ENCODE measurements at regions not wholly inside any gene's neighbourhood (a gene's known extent, or its start where the extent isn't known, plus 50 kb on each side); places are given as distances from the start of the nearest gene placed in this dataset.

DNA sequence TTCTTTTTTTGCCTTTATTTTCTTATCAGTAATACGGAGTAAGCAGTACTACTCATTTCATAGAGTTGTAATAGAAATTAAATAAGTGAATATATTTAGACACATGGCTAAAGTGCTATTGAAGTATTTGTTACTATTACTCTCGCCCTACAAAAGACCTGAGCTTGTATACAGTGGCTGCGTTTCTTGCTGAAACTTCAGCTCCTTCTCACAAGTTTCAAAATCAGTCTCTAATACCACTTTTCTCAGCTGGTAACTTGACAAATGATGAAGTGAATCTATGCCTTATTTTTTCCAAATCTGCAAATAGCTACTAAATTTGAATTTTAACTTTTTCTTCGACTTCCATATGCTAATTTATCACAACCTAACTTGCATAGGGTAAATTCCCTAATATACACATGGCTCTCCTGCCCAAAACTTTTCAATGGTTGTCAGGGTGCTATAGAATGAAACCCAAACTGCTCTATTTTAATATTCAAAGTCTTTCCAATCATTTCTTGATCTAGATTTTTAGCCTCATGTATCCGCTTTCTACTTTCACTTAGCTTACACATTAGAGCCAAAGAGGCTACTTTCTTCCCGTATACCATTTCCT, 347.8 kb upstream of the GULP1 start:
- DNase-seq, result no peak

DNA sequence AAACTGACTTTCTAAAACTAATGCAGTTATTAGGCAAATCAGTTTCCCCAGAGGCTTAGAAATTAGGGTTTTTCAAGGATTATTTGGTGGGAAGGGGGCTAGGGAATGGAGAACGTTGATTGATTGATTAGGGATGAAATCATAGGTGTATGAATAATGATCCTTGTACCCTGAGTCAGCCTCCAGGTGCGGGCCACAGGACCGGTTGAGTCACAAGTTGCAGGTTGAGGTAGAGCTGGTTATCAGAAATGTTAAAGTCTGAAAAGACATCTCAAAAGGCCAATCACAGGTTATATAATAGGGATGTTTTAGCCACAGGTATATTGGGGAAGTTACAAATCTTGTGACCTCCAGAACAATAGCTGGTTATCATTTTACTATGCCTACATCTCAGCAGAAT, 341.8 kb upstream of the GULP1 start:
- no peak for DNase-seq

DNA sequence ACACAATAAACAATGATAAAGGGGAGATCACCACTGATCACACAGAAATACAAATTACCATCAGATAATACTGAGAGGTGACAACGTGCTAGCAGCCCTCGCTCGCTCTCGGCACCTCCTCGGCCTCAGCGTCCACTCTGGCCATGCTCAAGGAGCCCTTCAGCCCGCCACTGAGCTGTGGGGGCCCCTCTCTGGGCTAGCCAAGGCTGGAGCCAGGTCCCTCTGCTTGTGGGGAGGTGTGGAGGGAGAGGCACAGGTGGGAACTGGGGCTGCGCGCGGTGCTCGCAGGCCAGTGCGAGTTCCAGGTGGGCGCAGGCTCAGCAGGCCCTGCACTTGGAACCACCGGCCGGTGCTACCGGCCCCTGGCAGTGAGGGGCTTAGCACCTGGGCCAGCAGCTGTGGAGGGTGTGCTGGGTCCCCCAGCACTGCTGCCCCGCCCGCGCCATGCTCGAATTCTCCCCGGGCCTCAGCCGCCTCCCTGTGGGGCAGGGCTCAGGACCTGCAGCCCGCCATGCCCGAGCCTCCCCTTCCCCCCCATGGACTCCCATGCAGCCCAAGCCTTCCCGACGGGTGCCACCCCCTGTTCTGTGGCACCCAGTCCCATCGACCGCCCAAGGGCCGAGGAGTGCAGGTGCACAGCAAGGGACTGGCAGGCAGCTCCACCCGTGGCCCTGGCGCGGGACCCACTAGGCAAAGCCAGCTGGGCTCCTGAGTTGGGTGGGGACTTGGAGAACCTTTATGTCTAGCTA, 340.0 kb upstream of the GULP1 start:
- DNase-seq, result no peak

DNA sequence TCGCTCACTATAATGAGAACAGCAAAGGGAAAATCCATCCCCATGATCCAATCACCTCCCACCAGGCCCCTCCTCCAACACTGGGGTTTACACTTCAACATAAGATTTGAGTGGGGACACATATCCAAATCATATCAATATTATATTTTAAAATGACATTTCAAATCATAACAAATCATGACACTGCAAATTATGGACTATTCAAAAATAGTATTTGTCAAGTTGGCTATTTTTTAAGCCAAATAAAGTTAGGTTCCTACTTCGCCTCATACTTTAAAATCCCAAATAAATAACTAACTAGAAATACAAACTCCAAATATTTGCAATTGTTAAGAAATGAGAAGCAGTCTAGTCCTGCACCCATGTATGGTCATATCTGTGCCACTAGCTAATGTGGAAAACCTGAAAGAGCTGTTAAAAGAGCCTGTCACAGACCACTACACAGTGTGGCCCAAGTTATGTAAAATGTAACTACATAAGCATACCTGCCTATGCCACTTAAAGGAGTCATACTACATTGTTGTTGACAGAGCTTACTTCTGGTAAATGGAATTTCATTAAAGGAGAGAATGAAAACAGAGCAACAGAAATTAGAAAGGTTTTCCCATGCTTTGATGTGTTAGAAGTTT, 334.7 kb upstream of the GULP1 start:
- no peak for DNase-seq

DNA sequence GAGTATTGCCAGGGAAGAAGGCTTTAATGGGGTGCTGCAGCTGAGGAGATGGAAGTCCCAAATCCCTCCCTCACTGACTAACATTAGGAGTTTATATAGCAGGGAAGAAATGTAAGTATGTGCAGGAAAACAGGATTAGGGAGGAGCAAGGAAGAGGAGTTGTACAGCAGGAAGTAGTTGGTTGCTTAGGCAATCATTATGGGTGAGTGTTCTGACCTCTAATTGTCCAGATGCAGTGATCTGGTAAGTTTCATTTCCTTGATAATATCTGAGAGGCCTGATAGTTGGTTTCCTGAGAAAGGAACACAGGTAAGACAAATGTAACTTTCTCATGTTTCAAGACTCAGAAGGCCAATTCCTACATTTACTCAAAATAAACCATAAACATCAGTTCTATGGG, 331.9 kb upstream of the GULP1 start:
- no peak for DNase-seq

DNA sequence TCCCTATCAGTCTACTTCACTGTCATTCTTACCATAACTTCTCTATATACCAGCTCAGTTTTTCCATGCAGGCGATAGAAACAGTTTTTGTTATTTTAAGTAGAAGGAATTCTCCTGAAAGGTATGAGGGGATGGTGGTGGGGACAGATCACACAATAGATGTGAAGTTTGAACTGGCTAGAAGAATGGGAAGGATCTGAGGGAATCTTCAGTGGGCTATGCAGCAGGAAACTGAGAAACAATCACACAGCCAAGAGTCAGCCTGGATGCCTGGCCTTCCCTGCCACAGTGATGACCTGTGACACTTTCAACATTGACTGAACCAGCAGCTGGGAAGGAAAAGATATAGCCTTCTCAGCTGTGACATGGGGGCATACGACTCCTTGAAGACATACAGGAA, 329.1 kb upstream of the GULP1 start:
- DNase-seq, result no peak

DNA sequence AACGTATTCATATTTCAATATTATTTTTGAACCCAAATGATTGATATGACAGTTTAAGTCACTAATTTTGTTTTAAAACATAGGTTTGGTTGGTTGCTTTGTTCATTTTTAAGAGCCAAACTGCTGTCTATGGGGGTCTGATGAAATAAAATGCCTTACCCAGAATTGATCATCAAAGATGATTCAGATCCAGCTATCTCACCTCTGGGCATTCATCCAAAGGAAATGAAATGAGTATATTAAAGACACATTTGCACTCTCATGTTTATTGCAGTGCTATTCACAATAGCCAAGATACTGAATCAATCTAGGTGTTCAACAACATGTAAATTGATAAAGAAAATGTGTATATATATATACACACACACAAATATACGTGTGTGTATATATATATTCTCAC, 326.9 kb upstream of the GULP1 start:
- DNase-seq, result no peak

GRCh38 chr2:187966924-187967323, 324.8 kb upstream of the GULP1 start:
- DNase-seq, result no peak

GRCh38 chr2:187971893-187972292, 319.8 kb upstream of the GULP1 start:
- DNase-seq, result no peak

GRCh38 chr2:187976259-187976985, 315.3 kb upstream of the GULP1 start:
- DNase-seq, result no peak

DNA sequence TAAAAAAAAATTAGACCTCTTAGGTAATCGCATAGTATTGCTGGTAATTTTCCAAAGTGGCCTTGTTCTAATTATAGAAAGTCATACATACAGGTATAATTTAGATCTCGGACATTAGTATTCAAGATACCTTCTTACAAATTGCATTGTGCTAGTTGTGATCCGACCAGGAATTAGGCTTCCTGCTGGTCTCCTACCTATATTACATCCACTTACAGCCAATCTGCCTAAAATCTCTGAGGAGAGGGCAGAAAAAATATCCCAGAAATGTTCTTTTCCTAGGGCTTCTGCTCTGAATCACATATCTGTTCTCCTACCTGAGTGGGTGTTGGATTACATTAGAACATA, 314.7 kb upstream of the GULP1 start:
- no peak for DNase-seq

DNA sequence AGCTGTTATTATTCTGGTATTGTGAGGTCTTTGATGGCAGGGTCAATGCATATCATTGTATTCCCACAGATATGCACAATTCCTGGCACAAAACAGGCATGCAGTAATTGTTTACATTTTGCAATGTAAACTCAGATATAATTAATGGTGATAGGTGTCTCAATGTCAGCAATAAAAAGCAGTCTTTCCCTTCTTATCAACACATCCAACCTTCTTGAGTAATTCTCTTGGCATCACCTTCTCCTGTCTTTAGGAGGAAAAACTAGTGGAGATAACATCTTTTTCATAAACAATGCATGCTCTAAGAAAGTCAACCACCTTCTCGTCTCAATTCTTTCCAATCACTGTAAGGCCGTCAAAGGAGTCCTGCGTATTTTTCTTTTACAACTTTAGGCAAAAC, 313.3 kb upstream of the GULP1 start:
- no peak for DNase-seq

GRCh38 chr2:187982668-187983067, 309.0 kb upstream of the GULP1 start:
- DNase-seq, result no peak

GRCh38 chr2:187985195-187985594, 306.5 kb upstream of the GULP1 start:
- no peak for DNase-seq

DNA sequence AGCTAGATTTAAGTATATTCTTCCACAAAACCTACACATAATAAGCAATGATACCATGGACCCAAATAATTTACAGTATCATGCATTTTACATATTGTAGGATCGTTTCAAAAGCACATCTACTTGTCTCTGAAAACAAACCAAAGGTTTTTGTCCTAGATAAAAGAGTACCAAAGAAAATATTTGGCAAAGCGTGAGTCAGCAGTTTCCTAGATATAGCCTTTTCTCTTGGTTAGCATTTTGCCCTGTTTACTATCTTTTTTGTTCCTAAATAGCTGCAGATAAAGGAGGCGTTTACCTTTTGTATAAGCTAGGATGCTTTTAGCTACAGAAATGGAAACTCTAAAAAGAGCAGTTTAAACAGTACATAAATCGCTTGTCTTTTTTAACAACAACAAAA, 305.8 kb upstream of the GULP1 start:
- no peak for DNase-seq

- peak; percentile 69 for DNase-seq
Measured at GRCh38 chr2:187986390-187987105, 305.1 kb upstream of the GULP1 start.

GRCh38 chr2:187988348-187988747, 303.3 kb upstream of the GULP1 start:
- peak; percentile 53 for DNase-seq

DNA sequence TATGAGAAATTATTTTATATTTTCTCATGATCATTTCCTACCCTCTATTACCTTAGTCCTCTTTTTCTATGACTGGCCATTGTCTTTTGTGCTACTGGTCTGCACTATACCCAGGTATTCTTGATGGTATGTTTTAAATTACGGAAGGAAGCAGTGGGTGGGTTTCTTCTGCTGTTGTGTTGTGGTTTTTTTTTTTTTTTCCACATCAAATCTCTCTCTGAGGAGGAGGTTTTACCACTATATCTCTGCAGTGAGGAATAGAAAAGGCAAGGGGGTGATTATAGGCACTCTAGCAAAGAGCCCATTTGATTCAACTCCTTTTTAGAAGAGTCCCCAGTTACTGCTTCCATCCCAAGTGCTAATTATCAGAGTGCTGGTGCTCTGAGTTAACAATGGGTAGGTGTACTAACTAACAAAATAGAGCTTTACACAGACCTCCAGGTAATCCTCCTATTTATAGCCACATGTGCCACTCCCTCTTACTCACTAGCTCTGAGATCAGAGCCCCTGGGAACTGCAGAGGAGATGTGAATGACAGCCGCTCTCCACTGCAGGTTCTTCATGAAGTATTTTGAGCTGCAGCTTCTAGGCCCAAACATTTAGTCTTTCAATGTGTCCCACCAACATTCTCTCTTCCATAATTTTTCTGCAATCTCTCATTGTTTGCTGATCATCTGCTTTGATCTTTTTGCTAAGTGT, 301.6 kb upstream of the GULP1 start:
- DNase-seq, result no peak

DNA sequence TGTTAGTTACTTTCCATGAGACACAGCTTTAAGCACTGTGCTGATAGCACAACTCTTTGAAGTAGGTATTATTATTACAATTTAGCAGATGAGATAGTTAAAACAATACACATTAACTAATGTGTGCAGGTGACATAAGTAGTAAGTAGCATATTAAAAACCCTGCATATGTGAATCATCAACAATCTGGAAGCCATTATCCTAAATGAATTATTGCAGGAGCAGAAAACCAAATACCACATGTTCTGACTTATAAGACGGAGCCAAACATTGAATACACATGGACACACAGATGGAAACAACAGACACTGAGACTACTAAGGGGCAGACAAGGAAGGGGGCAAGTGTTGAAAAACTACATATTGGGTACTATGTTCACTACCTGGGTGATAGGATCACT, 300.3 kb upstream of the GULP1 start:
- DNase-seq, result no peak

DNA sequence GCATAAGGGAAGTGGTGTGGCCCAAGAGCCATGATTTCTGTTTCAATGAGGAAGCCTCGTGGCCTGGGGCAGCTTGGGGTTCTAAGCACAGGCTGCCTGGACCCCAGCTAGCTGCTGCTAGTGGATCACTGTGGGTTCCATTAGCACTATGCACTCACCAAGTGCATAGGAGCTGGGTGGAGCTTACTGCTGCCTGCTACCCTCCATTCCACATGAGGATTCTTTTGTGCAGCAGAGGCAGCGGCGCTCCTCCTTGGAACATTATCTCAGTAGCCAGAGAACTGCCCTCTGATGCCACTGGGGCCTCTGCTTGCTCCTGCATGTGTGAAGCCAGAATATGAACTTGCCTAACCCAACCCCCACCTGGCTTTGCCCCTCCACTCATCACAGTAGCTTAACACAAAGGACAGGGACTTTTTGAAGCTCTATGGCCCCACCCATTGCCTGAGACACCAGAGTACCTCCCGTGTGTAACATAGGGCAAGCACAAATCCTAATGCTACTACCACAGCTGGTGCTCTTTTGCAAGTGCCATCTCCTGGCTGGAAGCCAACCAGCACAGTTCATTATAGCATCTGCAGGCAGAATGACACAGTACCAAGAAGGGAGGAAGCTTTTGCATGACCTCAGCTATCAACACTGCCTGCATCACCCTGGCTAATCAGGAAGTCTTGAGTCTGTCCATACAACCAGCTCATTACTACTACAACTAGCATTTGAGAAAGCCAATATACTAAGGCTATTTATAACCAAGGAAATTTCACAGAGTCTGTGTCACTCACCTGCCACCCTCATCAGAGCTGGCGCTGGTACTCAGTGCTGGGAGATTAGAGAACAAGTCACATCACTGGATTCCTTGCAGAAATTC, 297.0 kb upstream of the GULP1 start:
- no peak for DNase-seq

- DNase-seq, result no peak
Measured at GRCh38 chr2:187995556-187995955, 296.1 kb upstream of the GULP1 start.

DNA sequence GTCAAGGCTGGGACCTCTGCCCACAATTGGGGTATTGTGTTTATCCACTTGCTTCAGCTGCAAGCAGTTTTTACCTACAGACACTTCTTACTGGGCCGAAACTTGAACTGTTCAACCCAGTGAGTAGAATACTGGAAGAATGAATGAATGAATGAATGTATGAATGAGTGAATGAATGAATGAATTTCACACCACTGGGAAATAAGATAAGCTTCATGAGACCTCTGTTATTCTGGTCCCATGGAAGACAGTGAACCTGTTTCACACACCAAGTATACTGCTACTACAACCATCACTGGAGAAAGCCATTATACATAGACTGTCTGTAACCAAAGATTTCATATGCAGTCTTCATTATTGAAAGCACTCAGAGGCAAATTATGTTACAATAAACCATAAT, 295.0 kb upstream of the GULP1 start:
- no peak for DNase-seq
